ENCODE measurements at regions not wholly inside any gene's neighbourhood (a gene's known extent, or its start where the extent isn't known, plus 50 kb on each side); places are given as distances from the start of the nearest gene placed in this dataset.
"Not testable (repeated sequence)": the region's sequence is repeated elsewhere in the genome, so short reads cannot be mapped to it uniquely, and the experiment has no call there.

GRCh38 chr4:138796761-138797160 is 218.8 kb upstream of the NOCT start:
- DNase-seq (ENCODE audit: low spot score) = no peak

DNA sequence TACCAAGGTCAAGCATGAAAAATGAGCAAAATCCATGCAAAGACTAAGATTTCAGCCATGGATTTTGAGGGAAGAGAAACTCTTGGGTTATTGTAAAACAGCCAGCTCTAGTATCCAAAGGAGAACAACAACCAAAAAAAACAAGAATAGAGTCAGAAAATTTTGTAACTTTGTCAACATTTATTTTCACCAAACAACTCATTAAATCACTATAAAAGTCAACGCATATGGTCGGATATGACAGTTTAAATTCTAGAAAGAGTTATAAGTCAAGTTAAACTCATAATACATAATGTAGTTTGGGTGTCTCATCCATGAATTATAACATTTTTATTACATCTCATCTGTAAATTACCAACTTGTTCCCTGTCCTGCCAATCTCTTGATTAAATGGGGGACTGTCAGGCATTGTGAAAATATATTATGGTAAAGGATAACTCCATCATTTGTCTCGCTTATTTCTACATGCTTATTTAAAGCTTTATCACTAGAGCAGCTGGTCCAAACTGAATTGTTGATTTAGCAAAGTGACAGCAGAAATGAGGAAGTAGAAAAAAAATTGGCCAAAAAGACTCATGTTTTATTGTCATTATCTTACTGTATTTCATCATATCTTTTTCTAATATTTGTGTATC is 224.8 kb upstream of the NOCT start:
- no peak for DNase-seq (ENCODE audit: low spot score)

DNA sequence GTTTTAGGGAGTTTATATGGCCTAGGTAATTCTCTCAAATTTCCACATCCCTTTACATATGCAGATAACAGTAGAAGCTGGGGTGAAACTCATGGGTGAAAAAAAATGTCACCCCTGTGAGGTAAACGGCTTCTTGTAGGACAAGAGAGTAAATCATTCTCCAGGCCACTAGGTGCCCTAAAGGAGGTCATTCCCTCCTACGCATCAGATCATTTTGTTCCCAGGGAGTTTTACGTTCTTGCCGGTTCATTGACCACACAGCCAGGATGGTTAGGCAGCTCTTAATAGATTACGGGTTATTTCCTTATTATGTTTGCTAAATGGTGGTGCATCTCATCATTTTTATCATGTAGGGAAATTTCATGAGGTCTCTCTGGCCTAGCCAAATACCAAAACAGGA is 225.8 kb upstream of the NOCT start:
- no peak for DNase-seq (ENCODE audit: low spot score)

DNA sequence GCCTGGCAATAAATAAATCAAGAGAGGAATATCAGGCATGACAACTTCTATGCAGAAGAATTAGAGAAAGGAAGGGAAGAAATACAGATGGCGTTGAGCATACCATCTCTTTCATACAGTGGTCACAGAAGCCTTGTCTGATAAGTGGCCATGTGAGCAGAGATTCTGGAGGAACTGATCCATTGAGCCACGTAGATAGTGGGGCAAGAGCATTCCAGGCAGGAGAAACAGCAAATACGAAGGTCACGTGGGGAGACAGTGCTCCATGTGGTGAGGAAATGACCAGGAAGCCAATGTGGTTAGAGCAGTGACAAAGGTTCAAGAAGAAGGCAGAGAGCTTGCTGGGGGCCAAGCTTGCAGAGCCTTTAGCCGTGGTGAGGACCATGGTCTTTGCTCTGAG is 226.7 kb upstream of the NOCT start:
- DNase-seq (ENCODE audit: low spot score) = no peak

GRCh38 chr4:138788267-138788790 is 227.3 kb upstream of the NOCT start:
- no peak for DNase-seq (ENCODE audit: low spot score)

DNA sequence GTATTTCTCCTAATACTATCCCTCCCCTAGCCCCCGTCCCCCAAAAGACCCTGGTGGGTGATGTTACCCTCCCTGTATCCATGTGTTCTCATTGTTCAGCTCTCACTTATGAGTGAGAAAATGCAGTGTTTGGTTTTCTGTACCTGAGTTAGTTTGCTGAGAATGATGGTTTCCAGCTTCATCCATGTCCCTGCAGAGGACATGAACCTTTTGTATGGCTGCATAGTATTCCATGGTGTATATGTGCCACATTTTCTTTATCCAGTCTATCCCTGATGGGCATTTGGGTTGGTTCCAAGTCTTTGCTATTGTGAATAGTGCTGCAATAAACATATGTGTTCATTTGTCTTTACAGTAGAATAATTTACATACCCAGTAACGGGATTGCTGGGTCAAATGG is 235.8 kb upstream of the NOCT start:
- DNase-seq (ENCODE audit: low spot score) = not testable (repeated sequence)

GRCh38 chr4:138775890-138776289 is 239.7 kb upstream of the NOCT start:
- DNase-seq (ENCODE audit: low spot score) = no peak

DNA sequence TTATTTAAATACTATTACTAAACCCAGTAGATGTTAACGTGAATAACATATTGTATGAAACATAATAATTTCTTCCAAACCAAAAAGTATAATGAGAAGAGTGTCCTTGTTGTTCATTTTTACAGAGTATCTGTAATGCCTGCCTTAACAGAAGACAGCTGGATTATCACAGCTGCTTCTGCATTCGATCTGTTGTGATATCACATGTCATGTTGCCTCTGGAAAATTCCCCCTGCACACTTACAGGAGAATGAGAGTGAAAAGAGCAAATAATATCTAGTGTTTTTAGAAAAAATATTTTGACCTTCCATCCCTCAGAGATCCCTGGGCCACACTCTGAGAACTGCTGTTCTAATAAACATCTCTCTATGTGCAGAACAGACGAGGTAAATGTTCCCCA is 240.1 kb upstream of the NOCT start:
- no peak for DNase-seq (ENCODE audit: low spot score)

- DNase-seq (ENCODE audit: low spot score) = no peak
These were observed 240.6 kb upstream of the NOCT start for GRCh38 chr4:138774940-138775339.

DNA sequence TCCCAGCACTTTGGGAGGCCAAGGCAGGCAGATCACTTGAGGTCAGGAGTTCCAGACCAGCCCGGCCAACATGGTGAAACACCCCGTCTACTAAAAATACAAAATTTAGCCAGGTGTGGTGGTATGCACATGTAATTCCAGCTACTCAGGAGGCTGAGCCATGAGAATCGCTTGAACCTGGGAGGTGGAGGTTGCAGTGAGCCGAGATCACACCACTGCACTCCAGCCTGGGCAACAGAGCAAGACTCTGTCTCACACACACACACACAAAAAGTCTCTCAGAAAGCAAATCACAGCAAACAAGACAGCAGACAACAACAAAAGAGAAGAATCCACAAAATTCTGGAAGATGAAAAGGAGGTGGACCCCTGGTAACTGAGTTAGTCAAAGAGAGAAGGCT is 241.5 kb upstream of the NOCT start:
- DNase-seq (ENCODE audit: low spot score) = not testable (repeated sequence)

- DNase-seq (ENCODE audit: low spot score) = no peak
These were observed 242.3 kb upstream of the NOCT start for GRCh38 chr4:138773321-138773720.

GRCh38 chr4:138772366-138772765 is 243.2 kb upstream of the NOCT start:
- DNase-seq (ENCODE audit: low spot score) = no peak

DNA sequence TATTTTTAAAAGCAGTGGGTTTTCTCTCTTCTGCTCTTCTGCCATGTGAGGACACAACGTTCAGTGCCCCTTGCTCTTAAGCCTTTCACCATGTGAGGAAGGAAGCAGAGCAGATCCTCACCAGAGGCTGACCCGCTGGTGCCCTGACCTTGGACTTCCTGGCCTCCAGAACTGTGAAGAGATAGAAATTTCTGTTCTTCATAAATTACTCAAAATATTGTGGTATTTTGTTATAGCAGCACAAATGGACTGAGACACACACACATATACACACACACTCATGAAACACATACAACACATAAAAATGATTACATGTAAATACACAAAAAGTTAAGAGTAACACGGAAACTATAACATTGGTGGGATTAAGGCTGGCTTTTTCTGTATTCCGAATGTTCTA is 244.8 kb upstream of the NOCT start:
- DNase-seq (ENCODE audit: low spot score) = no peak

DNA sequence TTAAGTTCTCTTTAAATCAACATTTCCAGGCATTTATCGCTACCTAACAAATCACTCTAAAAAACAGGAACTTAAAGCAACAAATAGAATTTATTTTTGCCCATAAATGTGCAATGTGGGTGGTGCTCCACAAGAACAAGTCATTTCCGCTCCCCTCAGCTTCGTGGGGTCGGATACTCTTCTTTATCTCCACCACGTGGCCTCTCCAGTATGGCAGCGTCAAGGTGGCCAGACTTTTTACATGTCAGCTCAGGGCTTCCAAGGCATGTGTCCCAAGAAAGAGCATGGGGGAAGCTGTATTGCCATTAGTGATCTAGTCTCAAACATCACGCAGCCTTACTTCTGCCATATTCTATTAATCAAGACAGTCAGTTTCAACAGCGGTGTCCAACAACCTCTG is 249.2 kb upstream of the NOCT start:
- DNase-seq (ENCODE audit: low spot score) = no peak

DNA sequence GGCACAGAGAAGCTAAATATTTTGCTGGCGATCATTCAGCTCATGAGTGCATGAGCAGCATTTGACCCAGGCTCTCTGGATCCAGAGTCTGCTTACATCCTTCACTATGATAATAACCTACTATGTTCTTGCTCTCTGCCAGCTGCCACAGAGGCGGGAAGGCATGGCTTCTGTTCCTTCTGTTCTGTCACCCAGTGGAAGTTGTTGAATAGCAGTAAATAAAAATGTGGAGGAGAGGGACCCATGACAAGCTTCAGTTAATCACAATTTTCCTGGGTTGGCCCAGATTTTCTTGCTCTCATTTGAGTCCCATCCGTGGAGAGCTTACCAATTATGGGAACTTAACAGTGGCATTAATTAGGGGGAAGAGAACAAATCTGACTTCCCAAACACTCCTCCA is 250.1 kb upstream of the NOCT start:
- no peak for DNase-seq (ENCODE audit: low spot score)

DNA sequence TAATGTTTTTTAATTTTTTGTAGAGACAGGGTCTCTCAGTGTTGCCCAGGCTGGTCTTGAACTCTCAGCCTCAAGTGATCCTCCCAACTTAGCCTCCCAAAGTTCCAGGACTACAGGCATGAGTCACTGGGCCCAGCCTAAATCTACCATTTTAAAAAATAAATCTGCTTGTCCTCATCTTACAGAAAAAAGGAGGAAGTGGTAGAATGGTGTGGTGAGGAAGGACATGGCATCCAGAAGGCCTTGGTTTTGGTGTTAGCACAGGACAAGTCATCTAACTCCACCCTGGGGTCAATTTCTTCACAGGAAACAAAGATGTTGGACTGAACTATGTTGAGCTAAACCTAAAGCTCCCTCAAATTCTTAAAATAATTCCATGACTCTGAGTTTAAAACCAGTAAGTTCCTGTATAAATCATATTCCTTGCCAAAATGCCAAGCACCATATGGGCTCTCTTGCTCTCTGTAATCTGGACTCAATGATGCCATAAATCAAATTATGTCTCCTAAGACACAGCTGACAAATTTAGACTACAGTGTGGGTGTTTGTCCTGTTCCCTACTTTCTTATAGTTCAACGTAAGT is 253.9 kb upstream of the NOCT start:
- DNase-seq (ENCODE audit: low spot score) = no peak

DNA sequence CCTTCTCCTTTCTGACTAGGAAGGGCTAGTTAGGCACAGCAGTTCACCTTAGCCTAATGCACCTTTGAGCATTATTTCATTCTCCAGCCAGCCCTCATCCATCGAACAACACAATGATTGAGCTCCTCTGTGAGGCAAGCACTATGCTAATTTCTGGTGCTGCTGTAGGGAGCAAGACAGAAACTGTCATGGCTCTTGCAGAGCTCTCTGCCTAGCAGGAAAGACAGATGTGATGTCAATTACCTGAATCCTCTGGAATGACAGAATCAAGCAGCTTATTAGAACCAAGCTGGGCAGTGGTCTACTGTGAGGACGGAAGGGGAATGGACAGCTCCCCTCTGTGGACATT is 256.1 kb upstream of the NOCT start:
- no peak for DNase-seq (ENCODE audit: low spot score)

- DNase-seq (ENCODE audit: low spot score) = no peak
These were observed 256.6 kb upstream of the NOCT start for GRCh38 chr4:138758876-138759553.

DNA sequence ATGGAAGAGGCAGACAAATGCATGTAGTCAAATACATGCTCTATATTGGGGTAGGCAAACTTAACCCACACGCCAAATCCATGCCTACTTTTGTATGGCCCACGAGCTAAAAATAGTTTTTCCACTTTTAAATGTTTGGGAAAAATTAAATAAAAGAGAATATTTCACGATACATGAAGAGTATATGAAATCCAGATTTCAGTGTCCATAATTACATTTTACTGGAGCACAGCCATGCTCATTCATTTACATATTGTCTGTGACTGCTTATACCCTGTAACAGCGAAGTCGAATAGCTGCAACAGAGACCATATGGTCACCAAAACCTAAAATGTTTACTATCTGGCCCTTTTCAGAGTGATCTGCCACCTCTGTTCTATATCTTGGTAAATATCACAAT is 257.4 kb upstream of the NOCT start:
- no peak for DNase-seq (ENCODE audit: low spot score)

- DNase-seq (ENCODE audit: low spot score) = no peak
These were observed 258.1 kb upstream of the NOCT start for GRCh38 chr4:138757432-138757831.

- no peak for DNase-seq (ENCODE audit: low spot score)
These were observed 259.1 kb upstream of the NOCT start for GRCh38 chr4:138756519-138756918.

- DNase-seq (ENCODE audit: low spot score) = no peak
These were observed 264.3 kb upstream of the NOCT start for GRCh38 chr4:138751309-138751708.

- DNase-seq (ENCODE audit: low spot score) = no peak
These were observed 266.3 kb upstream of the NOCT start for GRCh38 chr4:138749303-138749702.
